ENCODE measurements at regions not wholly inside any gene's neighbourhood (a gene's known extent, or its start where the extent isn't known, plus 50 kb on each side); places are given as distances from the start of the nearest gene placed in this dataset.

DNA sequence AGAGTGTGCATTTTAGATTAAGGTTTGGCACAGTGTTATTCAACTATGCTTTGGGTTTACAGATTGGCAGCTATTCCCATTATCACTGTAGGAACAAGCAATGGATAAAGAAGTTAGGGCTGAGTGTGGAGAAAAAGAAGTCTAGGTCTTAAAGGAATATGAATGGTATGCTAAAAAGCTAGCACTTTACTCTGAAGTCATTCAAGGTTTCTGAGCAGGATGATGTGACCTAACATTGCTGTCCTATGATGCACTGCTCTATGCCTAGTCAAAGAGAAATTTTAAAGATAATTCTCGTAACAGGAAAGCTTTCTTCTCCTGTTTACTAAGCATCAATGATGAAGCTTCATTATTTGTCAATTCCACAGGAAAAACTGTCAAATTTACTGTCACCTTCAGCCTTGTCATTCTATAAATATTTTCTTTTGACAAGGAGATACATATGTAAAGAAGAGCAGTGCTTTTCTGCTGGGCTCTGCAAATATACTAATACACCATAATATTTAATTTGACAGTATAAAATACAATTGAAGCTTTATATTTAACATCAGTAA is 476.1 kb upstream of the PTPRD start:
- TF ChIP-seq, protein P1, sequence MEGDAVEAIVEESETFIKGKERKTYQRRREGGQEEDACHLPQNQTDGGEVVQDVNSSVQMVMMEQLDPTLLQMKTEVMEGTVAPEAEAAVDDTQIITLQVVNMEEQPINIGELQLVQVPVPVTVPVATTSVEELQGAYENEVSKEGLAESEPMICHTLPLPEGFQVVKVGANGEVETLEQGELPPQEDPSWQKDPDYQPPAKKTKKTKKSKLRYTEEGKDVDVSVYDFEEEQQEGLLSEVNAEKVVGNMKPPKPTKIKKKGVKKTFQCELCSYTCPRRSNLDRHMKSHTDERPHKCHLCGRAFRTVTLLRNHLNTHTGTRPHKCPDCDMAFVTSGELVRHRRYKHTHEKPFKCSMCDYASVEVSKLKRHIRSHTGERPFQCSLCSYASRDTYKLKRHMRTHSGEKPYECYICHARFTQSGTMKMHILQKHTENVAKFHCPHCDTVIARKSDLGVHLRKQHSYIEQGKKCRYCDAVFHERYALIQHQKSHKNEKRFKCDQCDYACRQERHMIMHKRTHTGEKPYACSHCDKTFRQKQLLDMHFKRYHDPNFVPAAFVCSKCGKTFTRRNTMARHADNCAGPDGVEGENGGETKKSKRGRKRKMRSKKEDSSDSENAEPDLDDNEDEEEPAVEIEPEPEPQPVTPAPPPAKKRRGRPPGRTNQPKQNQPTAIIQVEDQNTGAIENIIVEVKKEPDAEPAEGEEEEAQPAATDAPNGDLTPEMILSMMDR (IDR thresholded peaks at IDR 0.05; ENCODE audit: low read depth, low read length, missing control alignments) = no peak
- DNase-seq (ENCODE audit: extremely low read depth, low read depth) = no peak
- no peak overlapping the region for H3K4me3 ChIP-seq (replicated peaks; ENCODE audit: low read depth, low read length)

- TF ChIP-seq, protein P1 (IDR thresholded peaks at IDR 0.05; ENCODE audit: low read depth, low read length, missing control alignments) = no peak
- no peak overlapping the region for H3K4me3 ChIP-seq (replicated peaks; ENCODE audit: low read depth, low read length)
- no peak for DNase-seq (ENCODE audit: extremely low read depth, low read depth)
Measured at GRCh38 chr9:11092974-11093373, 480.2 kb upstream of the PTPRD start.

- DNase-seq (ENCODE audit: extremely low read depth, low read depth) = no peak
- no peak overlapping the region for H3K4me3 ChIP-seq (replicated peaks; ENCODE audit: low read depth, low read length)
- TF ChIP-seq, protein P1 (IDR thresholded peaks at IDR 0.05; ENCODE audit: low read depth, low read length, missing control alignments) = no peak
Measured at GRCh38 chr9:11097020-11097419, 484.2 kb upstream of the PTPRD start.

- TF ChIP-seq, protein P1 (IDR thresholded peaks at IDR 0.05; ENCODE audit: low read depth, low read length, missing control alignments) = no peak
- H3K4me3 ChIP-seq (replicated peaks; ENCODE audit: low read depth, low read length) = no peak overlapping the region
- DNase-seq (ENCODE audit: extremely low read depth, low read depth) = no peak
Measured at GRCh38 chr9:11103525-11103924, 490.7 kb upstream of the PTPRD start.

DNA sequence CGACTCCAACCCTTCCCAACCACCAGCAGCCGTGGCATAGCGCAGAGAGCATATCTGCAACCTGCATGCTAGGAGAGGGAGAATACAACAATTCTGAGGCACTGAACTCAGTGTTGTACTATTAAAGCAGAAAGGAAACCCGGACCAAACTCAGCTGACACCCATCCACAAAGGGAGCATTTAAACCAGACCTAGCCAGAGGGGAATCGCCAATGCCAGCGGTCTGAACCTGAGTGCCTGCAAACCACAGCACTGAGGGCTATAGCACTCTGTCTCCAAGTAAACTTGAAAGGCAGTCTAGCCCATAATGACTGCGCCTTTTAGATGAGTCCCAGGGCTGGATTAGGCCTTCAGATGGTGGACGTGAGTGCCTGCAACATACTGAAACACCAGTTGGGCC is 494.4 kb upstream of the PTPRD start:
- DNase-seq (ENCODE audit: extremely low read depth, low read depth) = no peak
- no peak overlapping the region for H3K4me3 ChIP-seq (replicated peaks; ENCODE audit: low read depth, low read length)
- TF ChIP-seq, protein P1 (IDR thresholded peaks at IDR 0.05; ENCODE audit: low read depth, low read length, missing control alignments) = no peak

GRCh38 chr9:11128156-11128555 is 515.4 kb upstream of the PTPRD start:
- DNase-seq (ENCODE audit: extremely low read depth, low read depth) = no peak
- no peak overlapping the region for H3K4me3 ChIP-seq (replicated peaks; ENCODE audit: low read depth, low read length)
- TF ChIP-seq, protein P1 (IDR thresholded peaks at IDR 0.05; ENCODE audit: low read depth, low read length, missing control alignments) = no peak

GRCh38 chr9:11135851-11136250 is 523.0 kb upstream of the PTPRD start:
- TF ChIP-seq, protein P1 (IDR thresholded peaks at IDR 0.05; ENCODE audit: low read depth, low read length, missing control alignments) = no peak
- H3K4me3 ChIP-seq (replicated peaks; ENCODE audit: low read depth, low read length) = no peak overlapping the region
- DNase-seq (ENCODE audit: extremely low read depth, low read depth) = no peak

Measured in HFF-Myc (cell line).